ENCODE measurements at regions not wholly inside any gene's neighbourhood (a gene's known extent, or its start where the extent isn't known, plus 50 kb on each side); places are given as distances from the start of the nearest gene placed in this dataset.

DNA sequence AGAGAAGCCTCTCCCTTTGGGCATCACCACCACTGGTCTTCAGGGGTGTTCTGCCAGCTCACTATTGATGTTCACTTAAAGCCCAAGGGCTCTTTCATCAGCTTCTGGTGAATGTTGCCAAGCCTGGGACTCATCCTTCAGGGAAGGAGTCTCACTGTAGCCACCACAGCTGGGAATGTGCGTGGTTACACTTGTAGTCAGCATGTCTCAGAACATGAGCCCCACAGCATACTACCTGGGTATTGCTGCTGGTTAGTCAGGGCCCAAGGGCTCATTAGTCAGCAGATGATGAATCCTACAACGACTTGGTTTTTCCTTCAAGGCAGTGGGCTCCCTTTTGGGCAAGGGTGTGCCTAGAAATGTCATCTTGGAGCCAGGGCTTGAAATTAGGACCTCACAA is 412.9 kb downstream of the VGLL3 start:
- intact Hi-C loops (cut with micrococcal nuclease) = no loop called here
- no peaks in the 10 kb centered on the region for H3K36me3 ChIP-seq (replicated peaks in 1 of 2; ENCODE audit: control extremely low read depth in 1 of 2, control insufficient read depth in 1 of 2, extremely low read depth in 1 of 2, insufficient read depth in 2 of 2, low read length in 1 of 2)
- no peak overlapping the region for H3K4me2 ChIP-seq (replicated peaks; ENCODE audit: low read depth, low read length, poor library complexity, severe bottlenecking)
- H3K27me3 Mint-ChIP-seq = no peaks in the 10 kb centered on the region
- TF ChIP-seq, protein P1, sequence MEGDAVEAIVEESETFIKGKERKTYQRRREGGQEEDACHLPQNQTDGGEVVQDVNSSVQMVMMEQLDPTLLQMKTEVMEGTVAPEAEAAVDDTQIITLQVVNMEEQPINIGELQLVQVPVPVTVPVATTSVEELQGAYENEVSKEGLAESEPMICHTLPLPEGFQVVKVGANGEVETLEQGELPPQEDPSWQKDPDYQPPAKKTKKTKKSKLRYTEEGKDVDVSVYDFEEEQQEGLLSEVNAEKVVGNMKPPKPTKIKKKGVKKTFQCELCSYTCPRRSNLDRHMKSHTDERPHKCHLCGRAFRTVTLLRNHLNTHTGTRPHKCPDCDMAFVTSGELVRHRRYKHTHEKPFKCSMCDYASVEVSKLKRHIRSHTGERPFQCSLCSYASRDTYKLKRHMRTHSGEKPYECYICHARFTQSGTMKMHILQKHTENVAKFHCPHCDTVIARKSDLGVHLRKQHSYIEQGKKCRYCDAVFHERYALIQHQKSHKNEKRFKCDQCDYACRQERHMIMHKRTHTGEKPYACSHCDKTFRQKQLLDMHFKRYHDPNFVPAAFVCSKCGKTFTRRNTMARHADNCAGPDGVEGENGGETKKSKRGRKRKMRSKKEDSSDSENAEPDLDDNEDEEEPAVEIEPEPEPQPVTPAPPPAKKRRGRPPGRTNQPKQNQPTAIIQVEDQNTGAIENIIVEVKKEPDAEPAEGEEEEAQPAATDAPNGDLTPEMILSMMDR (IDR thresholded peaks at IDR 0.05) = no peak
- no peak for TF ChIP-seq EZH2 (IDR thresholded peaks at IDR 0.05; ENCODE audit: borderline replicate concordance, insufficient read depth, low read depth, low read length, poor library complexity, severe bottlenecking)
- H3K4me1 ChIP-seq (ENCODE audit: control insufficient read depth in 2 of 2, insufficient read depth in 2 of 2, low read length in 2 of 2) = no peaks in the 10 kb centered on the region
- H3K9me3 ChIP-seq (ENCODE audit: control extremely low read depth in 1 of 3, control insufficient read depth in 2 of 3, insufficient read depth in 1 of 3, low read length in 2 of 3) = peaks cover 0 to 3% (median 0%) of the 10 kb centered on the region in 3 donors
- ATAC-seq (ENCODE audit: low read depth) (no peak), DNase-seq (no peak)
- H3K9ac ChIP-seq (ENCODE audit: low read length) = no peak overlapping the region
- H3K79me2 ChIP-seq (ENCODE audit: control insufficient read depth, insufficient read depth, low read length) = no peaks in the 10 kb centered on the region
- H3K27ac ChIP-seq (ENCODE audit: low read length in 2 of 2) = no peak overlapping the region
- no peak overlapping the region for H3K4me3 Mint-ChIP-seq
- peaks cover 6% of the 10 kb centered on the region for H3K9me3 Mint-ChIP-seq (ENCODE audit: insufficient read depth)
- no peaks in the 10 kb centered on the region for H4K20me1 ChIP-seq (ENCODE audit: control insufficient read depth, insufficient read depth, low read length, poor library complexity, severe bottlenecking)
- ChIA-PET CTCF (no interaction called here), POLR2A (no interaction called here)
- H2AFZ ChIP-seq (ENCODE audit: insufficient read depth, low read depth, low read length, poor library complexity, severe bottlenecking) = no peak overlapping the region
- H3K27me3 ChIP-seq (replicated peaks in 1 of 4; ENCODE audit: control extremely low read depth in 1 of 4, control insufficient read depth in 3 of 4, insufficient read depth in 4 of 4, low read length in 3 of 4) = no peaks in the 10 kb centered on the region
- WGBS (ENCODE audit: insufficient coverage) = 66% methylated on average over 2 of the region's 2 CpGs
- H3K4me3 ChIP-seq (ENCODE audit: control extremely low read depth in 1 of 5, extremely low read depth in 1 of 5, insufficient read depth in 1 of 5, low read depth in 2 of 5, low read length in 4 of 5) = no peak overlapping the region
- no peaks in the 10 kb centered on the region for H3K4me1 Mint-ChIP-seq
- no peak overlapping the region for H3K27ac Mint-ChIP-seq

GRCh38 chr3:86563400-86563970 is 427.5 kb downstream of the VGLL3 start:
- DNase-seq (peak; percentile 12), ATAC-seq (ENCODE audit: low read depth) (no peak)
- Mint-ChIP-seq H3K27me3 (no peaks in the 10 kb centered on the region), H3K9me3 (ENCODE audit: insufficient read depth) (no peaks in the 10 kb centered on the region), H3K4me3 (no peak overlapping the region), H3K27ac (no peak overlapping the region), H3K4me1 (no peaks in the 10 kb centered on the region)
- no peak for TF ChIP-seq EZH2 (IDR thresholded peaks at IDR 0.05; ENCODE audit: borderline replicate concordance, insufficient read depth, low read depth, low read length, poor library complexity, severe bottlenecking)
- TF ChIP-seq, protein P1 (IDR thresholded peaks at IDR 0.05) = peak; percentile 66
- Histone ChIP-seq H3K4me3 (ENCODE audit: control extremely low read depth in 1 of 5, extremely low read depth in 1 of 5, insufficient read depth in 1 of 5, low read depth in 2 of 5, low read length in 4 of 5) (no peak overlapping the region), H3K27me3 (replicated peaks in 1 of 4; ENCODE audit: control extremely low read depth in 1 of 4, control insufficient read depth in 3 of 4, insufficient read depth in 4 of 4, low read length in 3 of 4) (no peaks in the 10 kb centered on the region), H3K36me3 (replicated peaks in 1 of 2; ENCODE audit: control extremely low read depth in 1 of 2, control insufficient read depth in 1 of 2, extremely low read depth in 1 of 2, insufficient read depth in 2 of 2, low read length in 1 of 2) (no peaks in the 10 kb centered on the region), H2AFZ (ENCODE audit: insufficient read depth, low read depth, low read length, poor library complexity, severe bottlenecking) (no peak overlapping the region), H3K4me1 (ENCODE audit: control insufficient read depth in 2 of 2, insufficient read depth in 2 of 2, low read length in 2 of 2) (no peaks in the 10 kb centered on the region), H3K79me2 (ENCODE audit: control insufficient read depth, insufficient read depth, low read length) (no peaks in the 10 kb centered on the region), H3K9me3 (ENCODE audit: control extremely low read depth in 1 of 3, control insufficient read depth in 2 of 3, insufficient read depth in 1 of 3, low read length in 2 of 3) (no peaks in the 10 kb centered on the region), H3K9ac (ENCODE audit: low read length) (no peak overlapping the region), H3K27ac (ENCODE audit: low read length in 2 of 2) (no peak overlapping the region), H4K20me1 (ENCODE audit: control insufficient read depth, insufficient read depth, low read length, poor library complexity, severe bottlenecking) (no peaks in the 10 kb centered on the region), H3K4me2 (replicated peaks; ENCODE audit: low read depth, low read length, poor library complexity, severe bottlenecking) (no peak overlapping the region)
- ChIA-PET CTCF (interaction anchor here (1.2 kb wide), 1 partner anchor 9 kb away, joined by 5 read pairs; no protein-coding TSS in a partner anchor), POLR2A (no interaction called here)
- intact Hi-C loops (cut with micrococcal nuclease) = no loop called here
- no CpG with 5 or more reads among the region's 2 CpGs for WGBS (ENCODE audit: insufficient coverage)
